Endothelial cell of umbilical vein (primary cell): ENCODE measurements at regions not wholly inside any gene's neighbourhood (a gene's known extent, or its start where the extent isn't known, plus 50 kb on each side); places are given as distances from the start of the nearest gene placed in this dataset.

Experiments used
- CTCF ChIP-seq, 2 donors: IDR thresholded peaks; 1 replicate in 1 of 2; 2 replicates in 1 of 2; pipeline ENCODE4 v1.5.1; 2011; ENCODE audit warnings: low read length in 2 of 2, mild to moderate bottlenecking in 2 of 2, moderate library complexity in 2 of 2, control low read depth in 1 of 2, inconsistent platforms in 1 of 2, low read depth in 1 of 2; ENCODE audit not compliant: insufficient read depth in 1 of 2; ENCODE audit errors: extremely low read depth in 1 of 2
- EZH2 ChIP-seq: IDR thresholded peaks from 2 replicates; pipeline ENCODE4 v1.6.1; 2012; ENCODE audit warnings: borderline replicate concordance, low read depth, mild to moderate bottlenecking, moderate library complexity, low read length, inconsistent platforms; ENCODE audit not compliant: severe bottlenecking
- MAX ChIP-seq: IDR thresholded peaks from 2 replicates; pipeline ENCODE4 v1.6.1; 2011; ENCODE audit not compliant: insufficient read depth, insufficient read length
- POLR2A ChIP-seq: IDR thresholded peaks from 2 replicates; pipeline ENCODE4 v1.6.1; 2012; ENCODE audit warnings: low read depth, mild to moderate bottlenecking, control low read depth, low read length
- POLR2AphosphoS5 ChIP-seq: IDR thresholded peaks from 2 replicates; pipeline ENCODE4 v1.6.1; 2012; ENCODE audit warnings: low read depth, mild to moderate bottlenecking, control low read depth, low read length, moderate library complexity; ENCODE audit not compliant: insufficient read depth

DNA sequence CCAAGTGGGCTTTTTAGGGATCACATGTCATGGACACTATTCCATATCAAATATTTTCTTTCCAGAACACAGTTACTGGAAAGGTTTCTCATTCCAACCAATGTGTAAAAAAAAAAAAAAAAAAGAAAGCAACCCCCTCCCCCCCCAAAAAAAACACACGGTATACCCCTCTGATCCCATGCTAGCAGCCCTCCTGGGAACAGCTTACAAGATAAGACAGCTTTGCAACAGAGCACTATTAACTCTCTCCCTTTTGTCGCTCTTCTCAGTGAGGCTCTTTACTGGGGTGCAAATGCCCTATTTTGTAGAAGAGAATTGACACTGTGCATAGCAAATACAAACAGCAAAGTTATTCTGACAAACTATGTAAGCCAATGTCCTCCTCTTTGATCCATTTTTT is 161.2 kb downstream of the NTMT2 start:
- no peak for TF ChIP-seq POLR2AphosphoS5
- no peak for TF ChIP-seq CTCF (IDR thresholded peaks at IDR 0.05; ENCODE audit: extremely low read depth in 1 of 2, insufficient read depth in 1 of 2, low read depth in 1 of 2, low read length in 2 of 2)
- no peak for TF ChIP-seq EZH2
- TF ChIP-seq MAX = no peak
- no peak for TF ChIP-seq POLR2A
